Immature natural killer cell (primary cell): ENCODE measurements at regions not wholly inside any gene's neighbourhood (a gene's known extent, or its start where the extent isn't known, plus 50 kb on each side); places are given as distances from the start of the nearest gene placed in this dataset.

Source experiments
- DNase-seq, 3 donors: peaks; one replicate each; pipeline ENCODE4 v3.0.0; 2022; ENCODE audit warnings: mixed read lengths in 1 of 3
- H3K27ac Mint-ChIP-seq, 6 donors: one replicate each; pipeline ENCODE4 v1.8.0; 2020; ENCODE audit warnings: mixed read lengths in 6 of 6, mild to moderate bottlenecking in 5 of 6, inconsistent platforms in 4 of 6, moderate library complexity in 3 of 6
- H3K27me3 Mint-ChIP-seq, 3 donors: one replicate each; pipeline ENCODE4 v1.8.0; 2020 to 2021; ENCODE audit warnings: low read depth in 3 of 3, mild to moderate bottlenecking in 3 of 3, mixed read lengths in 3 of 3, moderate library complexity in 3 of 3, inconsistent platforms in 1 of 3
- H3K36me3 Mint-ChIP-seq, 3 donors: one replicate each; pipeline ENCODE4 v1.8.0; 2020; ENCODE audit warnings: mixed read lengths in 3 of 3, inconsistent platforms in 2 of 3, mild to moderate bottlenecking in 2 of 3
- H3K4me1 Mint-ChIP-seq, 2 donors: one replicate each; pipeline ENCODE4 v1.8.0; 2020; ENCODE audit warnings: inconsistent platforms in 2 of 2, mild to moderate bottlenecking in 2 of 2, mixed read lengths in 2 of 2, moderate library complexity in 1 of 2
- H3K4me3 Mint-ChIP-seq, 5 donors: one replicate each; pipeline ENCODE4 v1.8.0; 2020; ENCODE audit warnings: mild to moderate bottlenecking in 5 of 5, mixed read lengths in 5 of 5, inconsistent platforms in 3 of 5, moderate library complexity in 3 of 5
- H3K9me3 Mint-ChIP-seq, 6 donors: one replicate each; pipeline ENCODE4 v1.8.0; 2020; ENCODE audit warnings: mild to moderate bottlenecking in 6 of 6, mixed read lengths in 6 of 6, inconsistent platforms in 4 of 6, moderate library complexity in 3 of 6

- Mint-ChIP-seq H3K9me3 (peaks cover 0 to 2% (median 0%) of the 10 kb centered on the region in 6 donors), H3K4me1 (no peaks in the 10 kb centered on the region), H3K27me3 (peaks cover 2 to 10% (median 4%) of the 10 kb centered on the region in 3 donors), H3K4me3 (no peak overlapping the region), H3K27ac (no peak overlapping the region), H3K36me3 (no peaks in the 10 kb centered on the region)
- no peak for DNase-seq
Measured at GRCh38 chr21:35329940-35330660, 281.0 kb upstream of the RUNX1 start.

GRCh38 chr21:35328856-35329455 lies 279.9 kb upstream of the RUNX1 start:
- Mint-ChIP-seq H3K36me3 (no peaks in the 10 kb centered on the region), H3K27ac (no peak overlapping the region), H3K4me3 (no peak overlapping the region), H3K9me3 (peaks cover 0 to 2% (median 0%) of the 10 kb centered on the region in 6 donors), H3K4me1 (no peaks in the 10 kb centered on the region), H3K27me3 (peaks cover 2 to 10% (median 4%) of the 10 kb centered on the region in 3 donors)
- no peak for DNase-seq

GRCh38 chr21:35326677-35327076 lies 277.6 kb upstream of the RUNX1 start:
- peaks cover 0 to 7% (median 3%) of the 10 kb centered on the region in 3 donors for H3K27me3 Mint-ChIP-seq
- H3K4me3 Mint-ChIP-seq = no peak overlapping the region
- DNase-seq = no peak
- H3K4me1 Mint-ChIP-seq = no peaks in the 10 kb centered on the region
- H3K27ac Mint-ChIP-seq = no peak overlapping the region
- H3K9me3 Mint-ChIP-seq = no peaks in the 10 kb centered on the region
- no peaks in the 10 kb centered on the region for H3K36me3 Mint-ChIP-seq

GRCh38 chr21:35325953-35326352 lies 276.9 kb upstream of the RUNX1 start:
- H3K4me3 Mint-ChIP-seq = no peak overlapping the region
- H3K9me3 Mint-ChIP-seq = no peaks in the 10 kb centered on the region
- DNase-seq = no peak
- H3K27me3 Mint-ChIP-seq = peaks cover 0 to 4% (median 0%) of the 10 kb centered on the region in 3 donors
- H3K4me1 Mint-ChIP-seq = no peaks in the 10 kb centered on the region
- no peak overlapping the region for H3K27ac Mint-ChIP-seq
- H3K36me3 Mint-ChIP-seq = no peaks in the 10 kb centered on the region

- DNase-seq = no peak
- Mint-ChIP-seq H3K4me1 (no peaks in the 10 kb centered on the region), H3K27me3 (peaks cover 0 to 5% (median 1%) of the 10 kb centered on the region in 3 donors), H3K27ac (no peak overlapping the region), H3K4me3 (no peak overlapping the region), H3K9me3 (no peaks in the 10 kb centered on the region), H3K36me3 (no peaks in the 10 kb centered on the region)
Measured at GRCh38 chr21:35324372-35325220, 275.5 kb upstream of the RUNX1 start.

- H3K36me3 Mint-ChIP-seq = no peaks in the 10 kb centered on the region
- H3K9me3 Mint-ChIP-seq = no peaks in the 10 kb centered on the region
- no peak for DNase-seq
- H3K4me1 Mint-ChIP-seq = no peaks in the 10 kb centered on the region
- H3K4me3 Mint-ChIP-seq = no peak overlapping the region
- H3K27ac Mint-ChIP-seq = no peak overlapping the region
- peaks cover 0 to 7% (median 1%) of the 10 kb centered on the region in 3 donors for H3K27me3 Mint-ChIP-seq
Measured at GRCh38 chr21:35323947-35324346, 274.8 kb upstream of the RUNX1 start.

GRCh38 chr21:35321322-35322200 lies 272.5 kb upstream of the RUNX1 start:
- peaks cover 0 to 4% (median 1%) of the 10 kb centered on the region in 3 donors for H3K27me3 Mint-ChIP-seq

GRCh38 chr21:35319684-35320283 lies 270.7 kb upstream of the RUNX1 start:
- H3K4me3 Mint-ChIP-seq = no peak overlapping the region
- no peaks in the 10 kb centered on the region for H3K36me3 Mint-ChIP-seq
- no peaks in the 10 kb centered on the region for H3K4me1 Mint-ChIP-seq
- no peaks in the 10 kb centered on the region for H3K9me3 Mint-ChIP-seq
- H3K27me3 Mint-ChIP-seq = peaks cover 0 to 3% (median 1%) of the 10 kb centered on the region in 3 donors
- DNase-seq = no peak
- H3K27ac Mint-ChIP-seq = no peak overlapping the region

More at GRCh38 chr21:35321322-35322200, 272.5 kb upstream of the RUNX1 start:
- Mint-ChIP-seq H3K4me3 (no peak overlapping the region), H3K36me3 (no peaks in the 10 kb centered on the region), H3K27ac (no peak overlapping the region), H3K4me1 (no peaks in the 10 kb centered on the region), H3K9me3 (no peaks in the 10 kb centered on the region)
- no peak for DNase-seq

GRCh38 chr21:35316933-35317332 lies 267.8 kb upstream of the RUNX1 start:
- no peak for DNase-seq
- H3K4me1 Mint-ChIP-seq = no peaks in the 10 kb centered on the region
- H3K27ac Mint-ChIP-seq = no peak overlapping the region
- no peaks in the 10 kb centered on the region for H3K9me3 Mint-ChIP-seq
- H3K36me3 Mint-ChIP-seq = no peaks in the 10 kb centered on the region
- no peak overlapping the region for H3K4me3 Mint-ChIP-seq
- H3K27me3 Mint-ChIP-seq = peaks cover 0 to 3% (median 1%) of the 10 kb centered on the region in 3 donors

GRCh38 chr21:35316456-35316855 lies 267.4 kb upstream of the RUNX1 start:
- Mint-ChIP-seq H3K36me3 (no peaks in the 10 kb centered on the region), H3K27me3 (peaks cover 0 to 3% (median 1%) of the 10 kb centered on the region in 3 donors), H3K4me1 (no peaks in the 10 kb centered on the region), H3K9me3 (no peaks in the 10 kb centered on the region), H3K4me3 (no peak overlapping the region), H3K27ac (no peak overlapping the region)
- DNase-seq = no peak

- Mint-ChIP-seq H3K9me3 (peaks cover 0 to 4% (median 0%) of the 10 kb centered on the region in 6 donors), H3K27me3 (peaks cover 0 to 3% (median 1%) of the 10 kb centered on the region in 3 donors), H3K27ac (no peak overlapping the region), H3K4me3 (no peak overlapping the region), H3K36me3 (no peaks in the 10 kb centered on the region), H3K4me1 (no peaks in the 10 kb centered on the region)
- no peak for DNase-seq
Measured at GRCh38 chr21:35314857-35315582, 265.9 kb upstream of the RUNX1 start.

GRCh38 chr21:35311985-35312384 lies 262.9 kb upstream of the RUNX1 start:
- Mint-ChIP-seq H3K9me3 (peaks cover 0 to 9% (median 0%) of the 10 kb centered on the region in 6 donors), H3K4me3 (no peak overlapping the region), H3K27me3 (no peaks in the 10 kb centered on the region), H3K27ac (no peak overlapping the region), H3K4me1 (no peaks in the 10 kb centered on the region), H3K36me3 (no peaks in the 10 kb centered on the region)
- no peak for DNase-seq
